ENCODE measurements at regions not wholly inside any gene's neighbourhood (a gene's known extent, or its start where the extent isn't known, plus 50 kb on each side); places are given as distances from the start of the nearest gene placed in this dataset.

DNA sequence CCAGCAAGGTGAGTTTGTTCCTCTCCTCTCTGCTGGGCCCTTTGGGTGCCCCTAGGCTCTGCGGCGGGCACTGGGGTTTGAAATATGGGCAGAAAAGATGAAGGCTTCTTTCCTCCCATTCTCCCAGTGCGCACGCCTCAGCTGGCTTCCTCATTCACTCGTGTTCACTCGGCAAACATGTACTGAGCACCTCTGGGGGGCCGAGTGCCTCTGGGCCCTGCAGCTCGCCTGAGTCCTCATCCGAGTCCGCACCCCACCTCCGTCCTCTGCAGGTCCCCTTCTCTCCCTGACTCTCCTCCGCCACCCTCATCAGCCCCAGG, 98.5 kb upstream of the RUNX3 start:
- no peaks in the 10 kb centered on the region for H3K79me2 ChIP-seq (ENCODE audit: insufficient read depth, low read length)
- H3K27ac ChIP-seq (ENCODE audit: low read depth in 1 of 2, low read length in 2 of 2): peak overlapping the region in 1 of 2 donors; percentile 17
- DNase-seq: peak in 1 of 3 donors; percentile 37
- Mint-ChIP-seq H3K4me1 (peaks cover 29% of the 10 kb centered on the region), H3K9me3 (peaks cover 0 to 8% (median 0%) of the 10 kb centered on the region in 7 donors), H3K27ac (peak overlapping the region in 6 of 7 donors; percentile 76 to 93 (median 82)), H3K4me3 (peak overlapping the region in 1 of 2 donors; percentile 84), H3K27me3 (ENCODE audit: low read depth in 3 of 3) (peaks cover 56 to 86% (median 82%) of the 10 kb centered on the region in 3 donors), H3K36me3 (peaks cover 45% of the 10 kb centered on the region in 2 donors)
- peak overlapping the region; percentile 23 for H3K9ac ChIP-seq (ENCODE audit: insufficient read depth, low read length, poor library complexity, severe bottlenecking)
- peaks cover 88 to 89% of the 10 kb centered on the region in 2 donors for H3K4me1 ChIP-seq (ENCODE audit: control insufficient read depth in 1 of 2, insufficient read depth in 2 of 2, low read length in 2 of 2)
- TF ChIP-seq, protein P1, sequence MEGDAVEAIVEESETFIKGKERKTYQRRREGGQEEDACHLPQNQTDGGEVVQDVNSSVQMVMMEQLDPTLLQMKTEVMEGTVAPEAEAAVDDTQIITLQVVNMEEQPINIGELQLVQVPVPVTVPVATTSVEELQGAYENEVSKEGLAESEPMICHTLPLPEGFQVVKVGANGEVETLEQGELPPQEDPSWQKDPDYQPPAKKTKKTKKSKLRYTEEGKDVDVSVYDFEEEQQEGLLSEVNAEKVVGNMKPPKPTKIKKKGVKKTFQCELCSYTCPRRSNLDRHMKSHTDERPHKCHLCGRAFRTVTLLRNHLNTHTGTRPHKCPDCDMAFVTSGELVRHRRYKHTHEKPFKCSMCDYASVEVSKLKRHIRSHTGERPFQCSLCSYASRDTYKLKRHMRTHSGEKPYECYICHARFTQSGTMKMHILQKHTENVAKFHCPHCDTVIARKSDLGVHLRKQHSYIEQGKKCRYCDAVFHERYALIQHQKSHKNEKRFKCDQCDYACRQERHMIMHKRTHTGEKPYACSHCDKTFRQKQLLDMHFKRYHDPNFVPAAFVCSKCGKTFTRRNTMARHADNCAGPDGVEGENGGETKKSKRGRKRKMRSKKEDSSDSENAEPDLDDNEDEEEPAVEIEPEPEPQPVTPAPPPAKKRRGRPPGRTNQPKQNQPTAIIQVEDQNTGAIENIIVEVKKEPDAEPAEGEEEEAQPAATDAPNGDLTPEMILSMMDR (IDR thresholded peaks at IDR 0.05): no peak
- H3K4me3 ChIP-seq (replicated peaks in 1 of 3; ENCODE audit: low read depth in 2 of 3, low read length in 3 of 3): no peak overlapping the region
- H3K27me3 ChIP-seq (ENCODE audit: control insufficient read depth in 2 of 2, insufficient read depth in 2 of 2, low read length in 2 of 2): peaks cover 0 to 49% of the 10 kb centered on the region in 2 donors
- H3K4me2 ChIP-seq (replicated peaks; ENCODE audit: extremely low read depth, low read length, poor library complexity, severe bottlenecking): no peak overlapping the region
- H4K20me1 ChIP-seq (ENCODE audit: insufficient read depth, low read length): no peaks in the 10 kb centered on the region
- intact Hi-C loops (cut with micrococcal nuclease): no loop called here
- WGBS (ENCODE audit: insufficient coverage): 40% methylated on average over 8 of the region's 12 CpGs
- peak overlapping the region; percentile 19 for H2AFZ ChIP-seq (ENCODE audit: insufficient read depth, low read depth, low read length, poor library complexity, severe bottlenecking)
- no peaks in the 10 kb centered on the region for H3K36me3 ChIP-seq (replicated peaks in 1 of 2; ENCODE audit: control insufficient read depth in 1 of 2, insufficient read depth in 2 of 2, low read length in 2 of 2)
- no peaks in the 10 kb centered on the region for H3K9me3 ChIP-seq (replicated peaks in 1 of 2; ENCODE audit: control insufficient read depth in 1 of 2, insufficient read depth in 1 of 2, low read length in 2 of 2)

DNA sequence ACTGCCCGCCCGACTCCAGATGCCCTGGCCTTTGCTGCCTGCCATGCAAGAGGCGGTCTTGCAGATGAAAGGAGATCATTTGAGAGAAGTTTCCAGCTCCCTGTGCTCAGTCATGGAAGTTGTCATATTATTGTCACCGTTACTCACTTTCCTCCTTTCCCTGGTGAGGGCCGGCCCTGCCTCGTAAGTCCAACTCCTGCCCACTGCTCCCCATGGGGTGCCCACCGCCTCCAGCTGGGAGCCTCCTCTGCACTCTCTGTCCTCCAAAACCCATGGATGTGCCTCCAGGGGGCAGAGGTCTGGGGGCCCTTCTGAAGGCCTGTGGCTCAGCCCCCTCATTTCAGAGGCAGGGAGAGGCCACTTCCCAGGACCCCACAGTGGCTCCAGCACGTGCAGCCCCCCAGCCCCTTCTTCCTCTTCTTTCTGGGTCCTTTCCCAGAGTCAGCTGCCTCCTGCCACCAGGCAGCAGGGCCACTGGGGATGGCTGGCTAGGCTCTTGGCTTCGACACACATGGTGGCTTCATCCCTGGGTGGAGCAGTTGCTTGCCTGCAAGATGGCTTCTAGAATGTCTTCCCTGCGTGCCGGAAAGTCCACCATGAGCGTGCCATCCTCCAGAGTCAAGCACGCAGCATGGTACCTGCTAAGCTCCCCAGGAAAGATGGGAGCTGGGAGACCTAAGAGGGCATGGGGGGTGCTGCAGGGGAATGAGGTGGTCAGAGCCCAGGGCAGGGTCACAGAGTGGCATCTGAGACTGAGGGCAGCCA, 97.9 kb upstream of the RUNX3 start:
- Histone ChIP-seq H3K27ac (ENCODE audit: low read depth in 1 of 2, low read length in 2 of 2) (peak overlapping the region in 1 of 2 donors; percentile 17), H3K27me3 (ENCODE audit: control insufficient read depth in 2 of 2, insufficient read depth in 2 of 2, low read length in 2 of 2) (peaks cover 0 to 49% of the 10 kb centered on the region in 2 donors), H3K9me3 (replicated peaks in 1 of 2; ENCODE audit: control insufficient read depth in 1 of 2, insufficient read depth in 1 of 2, low read length in 2 of 2) (no peaks in the 10 kb centered on the region), H3K4me3 (replicated peaks in 1 of 3; ENCODE audit: low read depth in 2 of 3, low read length in 3 of 3) (no peak overlapping the region), H3K4me1 (ENCODE audit: control insufficient read depth in 1 of 2, insufficient read depth in 2 of 2, low read length in 2 of 2) (peaks cover 88 to 89% of the 10 kb centered on the region in 2 donors), H3K36me3 (replicated peaks in 1 of 2; ENCODE audit: control insufficient read depth in 1 of 2, insufficient read depth in 2 of 2, low read length in 2 of 2) (no peaks in the 10 kb centered on the region), H3K9ac (ENCODE audit: insufficient read depth, low read length, poor library complexity, severe bottlenecking) (peak overlapping the region; percentile 23), H4K20me1 (ENCODE audit: insufficient read depth, low read length) (no peaks in the 10 kb centered on the region), H2AFZ (ENCODE audit: insufficient read depth, low read depth, low read length, poor library complexity, severe bottlenecking) (peak overlapping the region; percentile 19), H3K79me2 (ENCODE audit: insufficient read depth, low read length) (no peaks in the 10 kb centered on the region), H3K4me2 (replicated peaks; ENCODE audit: extremely low read depth, low read length, poor library complexity, severe bottlenecking) (no peak overlapping the region)
- TF ChIP-seq, protein P1 (IDR thresholded peaks at IDR 0.05): no peak
- WGBS (ENCODE audit: insufficient coverage): 80% methylated on average over 7 of the region's 13 CpGs
- DNase-seq: peak in 1 of 3 donors; percentile 36
- peaks cover 54 to 80% (median 78%) of the 10 kb centered on the region in 3 donors for H3K27me3 Mint-ChIP-seq (ENCODE audit: low read depth in 3 of 3)
- peaks cover 35% of the 10 kb centered on the region for H3K4me1 Mint-ChIP-seq
- peaks cover 41 to 42% of the 10 kb centered on the region in 2 donors for H3K36me3 Mint-ChIP-seq
- intact Hi-C loops (cut with micrococcal nuclease): no loop called here
- H3K27ac Mint-ChIP-seq: peak overlapping the region in 2 of 7 donors; percentile 88 to 93
- peaks cover 0 to 8% (median 0%) of the 10 kb centered on the region in 7 donors for H3K9me3 Mint-ChIP-seq
- H3K4me3 Mint-ChIP-seq: peak overlapping the region in 1 of 2 donors; percentile 84
